Erythroblast (primary cell): ENCODE measurements at regions not wholly inside any gene's neighbourhood (a gene's known extent, or its start where the extent isn't known, plus 50 kb on each side); places are given as distances from the start of the nearest gene placed in this dataset.

Experiments used
- DNase-seq, 2 experiments: peaks; one replicate each; lab custom pipeline; 2025; lab: John Stamatoyannopoulos, UW
- GATA1 ChIP-seq: IDR thresholded peaks from 2 replicates; pipeline ENCODE4 v1.6.1; 2011; ENCODE audit warnings: low read depth, mild to moderate bottlenecking, control low read depth, low read length, moderate library complexity
- POLR2A ChIP-seq: IDR thresholded peaks from 2 replicates; pipeline ENCODE4 v1.6.1; 2011; ENCODE audit warnings: mild to moderate bottlenecking, low read length

DNA sequence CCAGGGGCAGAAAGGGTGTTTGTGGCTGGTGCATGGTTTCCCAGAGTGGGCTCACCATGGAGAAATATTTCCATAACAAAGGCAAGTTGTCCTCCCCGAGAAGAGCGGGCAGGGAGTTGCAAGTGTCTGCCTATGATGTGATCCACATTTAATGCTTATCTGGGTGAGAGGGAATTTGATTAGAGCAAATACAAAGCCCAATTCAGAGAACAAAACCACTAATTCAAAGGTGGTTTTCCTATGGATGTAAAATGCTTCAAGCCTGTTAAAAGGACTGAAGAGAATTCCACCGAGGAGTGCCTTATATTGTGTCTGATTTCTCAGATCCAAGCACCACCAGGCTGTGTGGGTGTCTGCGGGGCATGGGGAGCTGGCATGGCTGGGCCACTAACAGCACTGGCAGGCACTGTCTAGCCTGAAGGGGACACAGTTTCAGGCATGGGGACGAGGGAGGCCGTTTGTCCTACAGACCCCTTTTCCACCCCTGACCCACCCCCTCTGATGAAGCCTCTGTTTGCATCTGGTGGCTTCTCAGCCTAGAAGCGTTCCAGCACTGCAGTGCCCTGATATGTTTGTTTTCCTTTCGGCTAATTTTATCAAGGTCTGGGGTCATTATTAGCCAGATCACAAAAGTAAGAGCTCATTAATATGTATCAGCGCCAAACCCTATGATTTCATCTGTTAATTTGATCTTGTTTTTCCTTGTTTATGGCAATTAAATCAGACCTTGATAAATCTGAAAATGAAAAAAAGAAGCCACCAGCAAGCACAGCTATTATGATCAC, 357.3 kb downstream of the HRH4 start:
- TF ChIP-seq GATA1 (no peak), POLR2A (no peak)
- no peak for DNase-seq

DNA sequence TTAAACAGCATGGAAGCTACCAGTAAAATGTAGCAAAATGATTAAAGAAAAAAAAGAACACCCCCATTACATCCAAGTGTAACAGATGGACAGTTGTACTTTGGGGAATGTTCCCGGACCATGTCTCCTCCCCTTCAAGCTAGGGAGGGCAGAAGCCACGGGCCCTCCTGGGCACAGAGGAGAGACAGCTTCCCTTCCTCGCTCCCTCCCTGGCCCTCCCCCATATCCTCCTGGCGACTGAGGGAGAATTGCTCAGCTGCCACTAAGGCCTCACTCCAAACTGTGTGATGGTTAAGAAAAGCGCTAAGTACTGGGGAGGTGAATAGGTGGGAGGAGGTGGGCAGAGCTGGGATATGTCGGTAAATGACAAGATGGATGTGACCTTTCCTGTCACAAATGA, 358.0 kb downstream of the HRH4 start:
- TF ChIP-seq POLR2A (no peak), GATA1 (no peak)

DNA sequence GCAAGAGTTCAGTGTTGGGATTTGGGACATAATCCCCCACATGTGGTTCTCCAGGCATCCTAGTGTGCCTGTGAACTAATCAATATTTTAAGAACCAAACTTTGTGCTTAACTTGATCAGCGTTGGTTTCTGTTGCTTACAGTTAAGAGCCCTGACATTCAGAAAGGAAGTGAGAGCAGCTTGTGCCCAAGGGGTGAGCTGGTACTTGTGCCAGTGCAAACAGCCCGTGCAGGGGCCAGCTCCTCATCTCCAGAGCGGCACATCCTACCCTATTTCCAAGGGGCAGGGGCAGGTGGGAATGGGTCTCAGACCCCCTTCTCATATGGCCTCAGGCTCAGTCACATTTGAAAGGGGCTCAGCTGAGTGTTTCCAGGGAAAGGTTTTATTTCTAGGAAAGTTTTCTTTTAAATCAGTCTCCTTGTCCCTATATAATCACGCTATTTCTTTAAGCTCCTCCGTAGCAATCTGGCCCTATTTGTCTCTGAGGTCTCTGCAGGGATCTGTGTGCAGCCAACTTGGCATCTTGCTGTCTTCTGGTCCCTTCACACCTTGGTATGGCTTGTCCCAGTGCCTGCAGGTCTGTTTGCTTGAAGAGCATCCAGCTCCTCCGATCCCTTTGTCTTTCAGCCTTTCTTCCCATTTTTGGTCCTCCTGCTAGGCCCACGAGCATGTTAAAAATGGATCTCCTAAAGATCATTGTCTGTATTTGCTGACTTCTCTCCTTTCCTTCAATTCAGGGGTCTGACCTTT, 358.9 kb downstream of the HRH4 start:
- DNase-seq = no peak
- no peak for TF ChIP-seq POLR2A
- TF ChIP-seq GATA1 = no peak

More for the DNA sequence above, 358.0 kb downstream of the HRH4 start:
- no peak for DNase-seq

DNA sequence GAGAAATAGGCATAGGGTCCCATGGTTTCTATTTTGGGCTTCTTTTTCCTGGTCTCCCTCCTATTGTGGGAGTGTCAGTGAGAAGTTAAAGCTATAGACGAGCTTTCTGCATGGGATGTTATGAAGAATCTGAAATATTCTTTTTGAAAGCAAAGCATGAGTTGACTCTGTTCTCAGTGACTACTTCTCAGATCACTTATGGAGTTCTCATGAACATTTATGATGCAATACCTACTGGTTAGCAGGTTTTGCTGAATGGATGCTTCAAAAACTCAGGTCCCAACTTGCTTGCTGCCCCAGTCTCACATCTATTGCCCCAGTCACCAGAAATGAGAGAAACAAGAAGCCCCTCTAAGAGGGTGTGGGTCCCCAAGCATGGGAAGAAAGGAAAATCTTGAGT, 365.0 kb downstream of the HRH4 start:
- DNase-seq = no peak
- TF ChIP-seq GATA1 (no peak), POLR2A (no peak)

DNA sequence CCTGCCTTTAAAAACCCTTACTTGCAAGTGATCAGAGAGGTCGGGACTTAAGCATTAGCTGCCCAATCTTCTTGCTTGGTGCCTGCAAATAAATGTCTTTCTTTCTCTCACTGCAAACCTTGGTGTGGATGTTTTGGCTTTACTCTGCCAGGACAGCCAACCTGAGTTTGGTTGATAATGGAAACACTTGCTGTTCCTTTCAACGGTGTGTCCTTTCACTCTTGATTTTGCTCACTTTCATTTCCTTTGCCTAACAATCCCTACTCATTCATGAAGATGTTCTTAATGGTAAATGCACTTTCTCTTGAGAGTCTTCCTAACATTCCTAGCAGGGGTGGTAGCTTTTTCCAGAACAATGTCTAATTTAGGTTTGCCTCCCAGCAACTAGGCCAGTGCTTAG, 366.2 kb downstream of the HRH4 start:
- no peak for DNase-seq
- no peak for TF ChIP-seq GATA1
- no peak for TF ChIP-seq POLR2A

DNA sequence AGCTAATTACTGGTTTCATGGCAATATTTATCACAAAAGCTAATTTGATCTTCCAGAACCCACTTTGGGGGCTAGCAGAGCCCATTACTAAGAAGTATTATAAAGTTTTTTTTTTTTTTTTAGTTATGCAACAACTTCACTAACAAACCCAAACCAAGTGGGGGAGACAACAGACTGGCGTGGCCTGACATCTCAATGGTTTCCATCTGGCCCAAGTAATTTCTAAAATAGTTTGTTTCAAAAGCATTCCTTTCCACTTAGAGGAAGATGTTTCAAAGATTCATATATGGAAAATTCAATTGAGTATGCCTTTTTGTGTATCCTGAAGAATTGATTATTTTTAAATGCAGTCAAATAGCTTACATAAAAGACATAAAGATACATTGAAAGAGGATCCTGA, 367.1 kb downstream of the HRH4 start:
- no peak for DNase-seq
- TF ChIP-seq GATA1 (no peak), POLR2A (no peak)

DNA sequence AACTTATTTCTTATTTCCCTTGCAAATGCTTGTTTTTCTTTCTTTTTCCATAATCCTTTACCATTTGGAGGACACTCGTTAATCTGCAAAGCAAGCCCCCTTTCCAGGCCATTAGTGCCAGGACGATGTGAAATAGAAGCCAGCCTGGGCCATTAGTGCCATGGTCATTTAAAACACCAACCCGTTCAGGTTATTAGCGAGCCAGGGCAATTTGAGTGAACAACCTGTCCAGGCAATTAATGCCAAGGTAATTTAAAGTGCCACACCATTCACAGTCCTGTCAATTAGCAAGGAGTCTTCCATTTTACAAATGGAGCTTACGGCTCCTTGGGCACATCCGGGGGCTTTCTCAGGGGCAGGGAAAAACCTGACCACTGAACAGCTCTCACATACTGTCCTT, 370.6 kb downstream of the HRH4 start:
- no peak for DNase-seq
- no peak for TF ChIP-seq GATA1
- no peak for TF ChIP-seq POLR2A

DNA sequence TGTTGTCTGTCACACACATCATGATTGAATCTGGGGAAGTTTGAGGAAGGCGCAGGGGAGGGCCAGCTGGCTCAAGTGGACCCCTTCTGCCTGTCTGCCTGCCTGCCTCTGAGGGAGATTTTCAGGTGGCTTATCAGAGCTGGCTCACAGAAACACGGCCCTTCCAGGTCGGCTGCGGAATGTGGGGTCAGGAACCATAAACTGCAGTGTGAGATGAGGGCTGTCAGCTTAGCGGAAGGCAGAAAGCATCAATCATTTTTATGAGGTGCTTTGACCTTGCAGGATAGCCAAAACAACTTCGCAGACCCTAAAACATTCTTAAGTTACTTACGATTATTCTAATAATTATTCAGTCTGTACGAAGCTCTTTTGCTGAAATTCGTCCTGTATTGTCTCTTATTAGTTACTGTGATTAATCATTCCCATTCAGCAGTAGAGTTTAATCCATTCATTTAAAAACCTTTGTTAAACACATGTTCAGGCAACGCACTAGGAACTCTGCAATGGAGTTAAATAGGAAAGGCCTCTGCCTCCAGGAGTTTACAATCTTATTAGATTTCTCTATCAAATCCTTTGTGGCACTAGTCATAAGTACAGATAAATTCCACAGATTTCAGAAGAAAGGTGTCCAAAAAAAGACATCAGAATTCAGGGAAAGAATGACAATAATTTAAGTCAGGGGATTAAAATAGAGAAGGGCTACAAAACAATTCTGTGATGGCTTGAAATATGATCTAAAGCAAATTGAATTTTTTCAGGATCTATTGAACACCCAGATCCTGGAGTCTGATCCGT, 371.6 kb downstream of the HRH4 start:
- TF ChIP-seq POLR2A (no peak), GATA1 (no peak)
- no peak for DNase-seq

DNA sequence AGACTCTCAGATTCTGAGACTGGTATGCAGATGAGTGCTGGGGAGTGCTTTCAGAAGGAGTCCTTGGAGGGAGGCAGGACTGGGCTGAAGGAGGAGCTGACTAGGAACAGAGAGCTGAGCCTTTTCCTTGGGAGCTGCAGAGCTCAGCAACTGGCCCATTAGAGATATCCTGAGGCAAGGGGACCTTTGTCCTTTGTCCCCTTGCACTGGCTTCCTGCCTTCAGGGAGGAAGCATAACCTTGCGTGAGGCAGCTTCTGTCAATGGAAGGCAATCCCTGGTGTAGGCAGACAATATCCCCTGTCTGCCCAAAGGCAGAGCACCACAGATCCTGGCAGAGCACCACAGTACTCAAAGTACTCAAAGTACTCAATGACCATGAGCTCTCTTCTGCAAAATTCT, 375.3 kb downstream of the HRH4 start:
- no peak for DNase-seq
- TF ChIP-seq POLR2A = no peak
- TF ChIP-seq GATA1 = no peak

DNA sequence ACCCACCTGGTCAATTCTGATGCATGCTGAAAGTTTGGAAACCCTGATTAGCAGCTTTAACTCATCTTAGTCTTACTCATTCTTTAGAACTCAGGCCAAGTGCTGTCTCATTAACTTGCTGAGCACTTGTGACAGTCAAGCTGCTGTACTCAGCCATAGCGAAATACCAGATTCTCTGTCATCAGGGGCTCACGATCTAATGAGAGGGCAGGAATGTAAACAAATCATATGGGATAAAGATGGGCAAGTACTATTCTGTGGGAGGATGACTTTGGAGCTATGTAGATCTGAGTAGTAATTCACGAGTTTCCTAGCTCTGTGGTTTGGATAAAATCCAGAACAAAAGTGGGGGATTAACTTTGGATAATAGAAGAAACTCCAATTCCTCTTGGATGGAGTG, 376.6 kb downstream of the HRH4 start:
- DNase-seq = no peak
- TF ChIP-seq POLR2A (no peak), GATA1 (no peak)

DNA sequence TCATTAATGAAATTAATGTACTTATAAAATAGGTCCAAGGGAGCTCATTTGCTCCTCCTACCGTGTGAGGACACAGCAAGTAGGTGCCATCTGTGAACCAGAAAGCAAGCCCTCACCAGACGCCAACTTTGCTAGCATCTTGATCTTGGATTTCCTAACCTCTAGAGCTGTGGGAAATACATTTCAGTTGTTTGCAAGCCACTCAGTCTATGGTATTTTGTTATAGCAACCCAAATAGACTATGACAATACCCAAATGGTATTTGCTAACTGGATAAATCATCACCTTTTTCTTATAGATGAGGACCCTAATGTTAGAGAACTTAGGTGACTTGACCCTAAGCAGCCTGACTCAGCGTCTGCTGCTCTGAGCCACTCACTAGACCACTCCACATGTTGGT, 379.6 kb downstream of the HRH4 start:
- TF ChIP-seq GATA1 (no peak), POLR2A (no peak)

DNA sequence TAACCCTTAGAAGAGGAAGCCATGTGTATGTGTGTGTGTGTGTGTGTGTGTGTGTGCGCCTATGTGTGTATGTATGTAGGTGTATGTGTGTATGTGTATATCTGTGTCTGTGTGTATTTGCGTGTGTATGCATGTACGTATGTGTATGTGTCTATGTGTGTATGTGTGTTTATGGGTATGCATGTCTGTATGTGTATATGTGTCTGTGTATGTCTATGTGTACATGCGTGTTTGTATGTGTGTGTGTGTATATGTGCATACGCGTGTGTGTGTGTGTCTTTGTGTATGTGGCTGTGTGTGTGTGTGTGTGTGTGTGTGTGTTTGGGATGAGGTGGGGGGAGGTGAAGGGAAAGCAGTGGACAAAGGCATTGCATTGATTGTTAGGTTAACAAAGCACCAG, 380.2 kb downstream of the HRH4 start:
- TF ChIP-seq GATA1 = no peak
- TF ChIP-seq POLR2A = no peak
- no peak for DNase-seq

More for the DNA sequence above, 379.6 kb downstream of the HRH4 start:
- DNase-seq = no peak

DNA sequence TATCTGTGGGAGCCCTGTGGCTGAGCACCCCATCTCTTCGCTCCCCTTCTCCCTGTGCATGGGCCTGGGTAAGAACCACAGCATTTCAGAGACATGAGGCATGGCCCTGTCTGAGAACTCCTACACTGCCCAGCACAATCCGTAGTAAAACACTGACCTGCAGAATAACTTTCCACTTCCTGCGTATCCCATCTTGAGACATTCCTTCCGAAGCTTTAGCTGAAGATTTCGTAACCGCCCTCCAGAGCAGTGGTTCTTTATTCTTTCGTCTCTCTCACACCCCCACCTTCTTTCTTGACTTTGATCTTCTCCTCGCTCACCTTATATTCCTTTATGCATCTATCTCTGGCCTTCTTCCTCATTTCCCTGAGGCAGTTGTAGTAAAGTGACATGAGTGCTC, 381.1 kb downstream of the HRH4 start:
- no peak for DNase-seq
- TF ChIP-seq GATA1 = no peak
- no peak for TF ChIP-seq POLR2A

DNA sequence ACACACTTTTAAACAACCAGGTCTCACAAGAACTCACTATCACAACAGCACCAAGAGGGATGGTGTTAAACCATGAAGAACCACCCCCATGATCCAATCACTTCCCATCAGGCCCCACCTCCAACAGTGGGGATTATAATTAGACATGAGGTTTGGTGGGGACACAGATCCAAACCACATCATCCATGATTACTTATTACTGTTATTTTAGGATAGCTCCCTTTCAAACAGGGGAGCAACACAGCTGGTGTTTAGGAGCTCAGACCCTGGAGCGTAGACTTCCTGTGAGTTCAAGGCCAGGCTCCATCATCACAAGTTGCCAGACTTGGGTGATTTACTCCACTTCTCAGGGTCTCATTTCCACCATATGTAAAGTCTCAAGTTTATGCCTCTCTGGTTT, 382.7 kb downstream of the HRH4 start:
- TF ChIP-seq POLR2A = no peak
- no peak for TF ChIP-seq GATA1
- no peak for DNase-seq
